K562 (cell line): ENCODE measurements at regions not wholly inside any gene's neighbourhood (a gene's known extent, or its start where the extent isn't known, plus 50 kb on each side); places are given as distances from the start of the nearest gene placed in this dataset.

ENCODE experiments used
- ATAC-seq: fragments of 200-7000 bp; cut with Tn5 transposase; 3 replicates; pipeline ENCODE4 v1.9.1; 2020; ENCODE audit warnings: moderate library complexity
- BruUV-seq: library from RNA; stranded (reverse); fragments of 400-500 nt; replicated peaks from 2 replicates; lab custom pipeline; 2021; lab: Mats Ljungman, UMichigan
- CTCF ChIA-PET: fragments of 300-600 bp; formaldehyde crosslinking; extraction: SDS; loops from one replicate; lab custom pipeline; 2021; ENCODE audit warnings: low intra/inter-chr PET ratio; lab: Yijun Ruan, JAX
- POLR2A ChIA-PET: fragments of 300-600, 350-650 bp; sonication (Branson Sonifier 250); formaldehyde crosslinking; extraction: SDS; loops from one replicate; lab custom pipeline; 2021; ENCODE audit warnings: antibody characterized with exemption, inconsistent platforms; lab: Yijun Ruan, JAX
- DNase-seq, 4 experiments: peaks; one replicate each; pipeline versions ENCODE4 v3.0.0 to v3.0.0-alpha.2; 2011 to 2018; ENCODE audit warnings: low spot score in 3 of 4, mixed read lengths in 3 of 4; ENCODE audit errors: extremely low read depth in 1 of 4
- FAIRE-seq: peaks from 2 replicates; lab custom pipeline; 2011; peaks lifted over from hg19 to GRCh38; lab: Jason Lieb, UNC
- H2AFZ ChIP-seq: 2 replicates; pipeline ENCODE4 v1.6.0; 2011; ENCODE audit warnings: low read depth, low read length, control low read depth, inconsistent platforms
- H3K27ac ChIP-seq: fragments of 200-600 bp; 3 replicates; pipeline ENCODE4 v1.8.0; 2011; ENCODE audit warnings: low read depth, mild to moderate bottlenecking, control low read depth, inconsistent platforms, low read length, moderate library complexity, mixed read lengths; ENCODE audit errors: extremely low read depth
- H3K27me3 ChIP-seq, 2 experiments: fragments of 300-600 bp in 1 of 2; 2 replicates in 1 of 2; 3 replicates in 1 of 2; pipeline versions ENCODE4 v1.6.0 to v1.8.0; 2011; ENCODE audit warnings: inconsistent platforms in 2 of 2, low read length in 2 of 2, mild to moderate bottlenecking in 1 of 2, mixed read lengths in 1 of 2, moderate library complexity in 1 of 2; ENCODE audit not compliant: control insufficient read depth in 2 of 2, insufficient read depth in 2 of 2
- H3K36me3 ChIP-seq: fragments of 300-600 bp; 3 replicates; pipeline ENCODE4 v1.8.0; 2011; ENCODE audit warnings: mild to moderate bottlenecking, low read length, inconsistent platforms; ENCODE audit not compliant: control insufficient read depth, insufficient read depth
- H3K4me1 ChIP-seq, 2 experiments: fragments of 200-600 bp in 1 of 2; replicated peaks in 1 of 2; 2 replicates in 1 of 2; 3 replicates in 1 of 2; pipeline versions ENCODE4 v1.5.1 to v1.8.0; 2011; ENCODE audit warnings: inconsistent platforms in 2 of 2, low read length in 2 of 2, mild to moderate bottlenecking in 1 of 2, mixed read lengths in 1 of 2, moderate library complexity in 1 of 2; ENCODE audit not compliant: control insufficient read depth in 2 of 2, insufficient read depth in 2 of 2
- H3K4me2 ChIP-seq: 2 replicates; pipeline ENCODE4 v1.6.1; 2011; ENCODE audit warnings: low read length, control low read depth, inconsistent platforms, mixed read lengths; ENCODE audit not compliant: insufficient read depth
- H3K4me3 ChIP-seq: fragments of 200-600 bp; sonication (generic), shearing (Covaris generic); 2 replicates; pipeline ENCODE4 v1.5.1; 2016; ENCODE audit warnings: control low read depth, inconsistent platforms
- H3K79me2 ChIP-seq: fragments of 200-600 bp; 3 replicates; pipeline ENCODE4 v1.8.0; 2011; ENCODE audit warnings: low read length, inconsistent platforms; ENCODE audit not compliant: control insufficient read depth, insufficient read depth
- H3K9ac ChIP-seq, 2 experiments: 2 replicates each; pipeline versions ENCODE4 v1.6.0 to v1.6.1; 2011; ENCODE audit warnings: low read depth in 2 of 2, low read length in 2 of 2, control low read depth in 1 of 2, inconsistent platforms in 1 of 2, mild to moderate bottlenecking in 1 of 2, mixed read lengths in 1 of 2; ENCODE audit not compliant: insufficient read depth in 1 of 2
- H3K9me1 ChIP-seq: one replicate; pipeline ENCODE4 v1.6.0; 2011; ENCODE audit warnings: inconsistent platforms, mild to moderate bottlenecking, low read length, moderate library complexity; ENCODE audit not compliant: control insufficient read depth, insufficient read depth
- H3K9me3 ChIP-seq: replicated peaks from 2 replicates; pipeline ENCODE4 v1.5.1; 2011; ENCODE audit warnings: low read depth, low read length, inconsistent platforms; ENCODE audit not compliant: control insufficient read depth, insufficient read depth
- H4K20me1 ChIP-seq: replicated peaks from 2 replicates; pipeline ENCODE4 v1.6.1; 2011; ENCODE audit warnings: low read length, inconsistent platforms, mixed read lengths; ENCODE audit not compliant: control insufficient read depth, insufficient read depth
- CREM ChIP-seq: IDR thresholded peaks from 2 replicates; pipeline ENCODE4 v1.6.1; 2014; ENCODE audit warnings: antibody characterized with exemption, low read depth
- EGR1 ChIP-seq: fragments of 450-650 bp; conservative IDR thresholded peaks from 2 replicates; pipeline ENCODE4 v1.6.1; 2017; ENCODE audit warnings: mild to moderate bottlenecking
- KLF10 ChIP-seq: fragments of 250-450 bp; sonication (Bioruptor Pico); IDR thresholded peaks from 2 replicates; pipeline ENCODE4 v1.6.1; 2021; ENCODE audit warnings: matching md5 sums
- KLF13 ChIP-seq: fragments of 450-650 bp; IDR thresholded peaks from 2 replicates; pipeline ENCODE4 v1.6.1; 2016; ENCODE audit warnings: missing genetic modification characterization, low read depth, mild to moderate bottlenecking, missing compliant biosample characterization, moderate library complexity, borderline replicate concordance
- MECOM ChIP-seq: fragments of 250-450 bp; sonication (Bioruptor Pico); IDR thresholded peaks from 2 replicates; pipeline ENCODE4 v1.8.0; 2022; ENCODE audit warnings: inconsistent platforms
- NFE2 ChIP-seq: IDR thresholded peaks from 2 replicates; pipeline ENCODE4 v1.6.1; 2014; ENCODE audit warnings: antibody characterized with exemption, low read depth
- TAF1 ChIP-seq: IDR thresholded peaks from 2 replicates; pipeline ENCODE4 v1.6.1; 2011; ENCODE audit warnings: mild to moderate bottlenecking, low read length, moderate library complexity; ENCODE audit not compliant: insufficient read depth, control insufficient read depth, severe bottlenecking; ENCODE audit errors: extremely low read depth
- ZNF121 ChIP-seq: sonication (generic); formaldehyde crosslinking; conservative IDR thresholded peaks from 2 replicates; pipeline ENCODE4 v1.8.0; 2022; ENCODE audit warnings: missing genetic modification reagents
- ZNF384 ChIP-seq: IDR thresholded peaks from 2 replicates; pipeline ENCODE4 v1.6.1; 2012; ENCODE audit warnings: low read depth, low read length, improper control_type of control experiment
- ZNF444 ChIP-seq: fragments of 250-450 bp; sonication (Bioruptor Pico); IDR thresholded peaks from 2 replicates; pipeline ENCODE4 v1.4.0; 2020; ENCODE audit warnings: mild to moderate bottlenecking, moderate library complexity
- ZNF583 ChIP-seq: fragments of 250-450 bp; sonication (Bioruptor Pico); IDR thresholded peaks from 2 replicates; pipeline ENCODE4 v1.4.0; 2020
- ZNF830 ChIP-seq: fragments of 250-450 bp; sonication (Bioruptor Pico); IDR thresholded peaks from 2 replicates; pipeline ENCODE4 v1.5.0; 2021; ENCODE audit warnings: mild to moderate bottlenecking
- WGBS: fragments of 100-300 bp; shearing (Covaris generic); methylation state at CpG from one replicate; pipeline ENCODE4 v1.1.6; 2016; ENCODE audit warnings: low coverage, mixed read lengths; ENCODE audit not compliant: insufficient coverage; ENCODE audit errors: missing lambda C conversion rate; 5-methylcytosine and 5-hydroxymethylcytosine counted together
- in situ Hi-C: fragments of 300-500 bp; cut with MboI; formaldehyde crosslinking; loops from 4 replicates; pipeline ENCODE4 v1.15.0; 2018; ENCODE audit warnings: inconsistent platforms, mixed read lengths
- intact Hi-C: fragments of 100-400 bp; cut with micrococcal nuclease; formaldehyde crosslinking; loops from 2 replicates; pipeline ENCODE4 v1.14.2; 2022
- TF ChIP-seq, protein P1 (sequence below): fragments of 200-800 bp; sonication (Bioruptor generic); IDR thresholded peaks from 2 replicates; pipeline ENCODE4 v1.6.1; 2017; ENCODE audit warnings: missing genetic modification characterization, missing compliant biosample characterization
- TF ChIP-seq, protein P2 (sequence below): fragments of 250-450 bp; sonication (Bioruptor Pico); IDR thresholded peaks from 2 replicates; pipeline ENCODE4 v1.8.0; 2022; ENCODE audit warnings: moderate library complexity, mild to moderate bottlenecking, inconsistent platforms
- TF ChIP-seq, protein P3 (sequence below): fragments of 450-650 bp; formaldehyde crosslinking; IDR thresholded peaks from 2 replicates; pipeline ENCODE4 v1.4.0; 2020; ENCODE audit warnings: mild to moderate bottlenecking, mixed read lengths
- TF ChIP-seq, protein P4 (sequence below): fragments of 200-800 bp; sonication (Bioruptor generic); IDR thresholded peaks from 2 replicates; pipeline ENCODE4 v1.6.1; 2017; ENCODE audit warnings: missing genetic modification characterization, missing compliant biosample characterization

DNA sequence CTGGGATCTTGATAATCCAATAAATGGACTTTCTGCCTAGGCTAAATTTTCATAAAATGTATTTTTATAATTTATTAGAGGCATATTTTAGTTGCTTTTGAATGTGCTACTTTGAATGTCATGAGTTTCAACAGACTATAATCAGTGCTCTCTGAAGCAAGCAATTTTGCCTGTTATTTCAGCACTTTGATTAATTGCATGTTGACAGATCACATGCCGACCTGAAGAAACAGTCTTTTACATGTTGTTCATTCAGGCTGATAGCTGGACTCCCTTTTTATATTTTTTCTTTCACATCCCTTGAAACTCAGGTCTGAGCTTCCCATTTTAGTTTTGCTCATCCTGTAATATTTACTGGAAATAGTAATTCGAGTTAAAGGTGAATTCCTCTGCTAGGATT lies 341.0 kb downstream of the NAP1L3 start:
- Histone ChIP-seq H2AFZ (no peak overlapping the region), H3K36me3 (no peaks in the 10 kb centered on the region), H3K4me3 (no peak overlapping the region), H3K79me2 (no peaks in the 10 kb centered on the region), H4K20me1 (no peaks in the 10 kb centered on the region), H3K4me1 (no peaks in the 10 kb centered on the region), H3K4me2 (no peak overlapping the region), H3K9me3 (no peaks in the 10 kb centered on the region), H3K9me1 (no peaks in the 10 kb centered on the region), H3K9ac (no peak overlapping the region), H3K27ac (no peak overlapping the region), H3K27me3 (no peaks in the 10 kb centered on the region)
- ChIA-PET CTCF (no interaction called here), POLR2A (no interaction called here)
- intact Hi-C loops (no loop called here), in situ Hi-C loops (no loop called here)
- TF ChIP-seq ZNF121: no peak
- TF ChIP-seq, protein P1, sequence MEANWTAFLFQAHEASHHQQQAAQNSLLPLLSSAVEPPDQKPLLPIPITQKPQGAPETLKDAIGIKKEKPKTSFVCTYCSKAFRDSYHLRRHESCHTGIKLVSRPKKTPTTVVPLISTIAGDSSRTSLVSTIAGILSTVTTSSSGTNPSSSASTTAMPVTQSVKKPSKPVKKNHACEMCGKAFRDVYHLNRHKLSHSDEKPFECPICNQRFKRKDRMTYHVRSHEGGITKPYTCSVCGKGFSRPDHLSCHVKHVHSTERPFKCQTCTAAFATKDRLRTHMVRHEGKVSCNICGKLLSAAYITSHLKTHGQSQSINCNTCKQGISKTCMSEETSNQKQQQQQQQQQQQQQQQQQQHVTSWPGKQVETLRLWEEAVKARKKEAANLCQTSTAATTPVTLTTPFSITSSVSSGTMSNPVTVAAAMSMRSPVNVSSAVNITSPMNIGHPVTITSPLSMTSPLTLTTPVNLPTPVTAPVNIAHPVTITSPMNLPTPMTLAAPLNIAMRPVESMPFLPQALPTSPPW (CRISPR knock-in tag): no peak
- no peak for TF ChIP-seq EGR1
- TF ChIP-seq CREM: no peak
- no peak for TF ChIP-seq ZNF444
- TF ChIP-seq ZNF830 (CRISPR knock-in tag): no peak
- TF ChIP-seq ZNF583 (CRISPR knock-in tag): no peak
- TF ChIP-seq, protein P2, sequence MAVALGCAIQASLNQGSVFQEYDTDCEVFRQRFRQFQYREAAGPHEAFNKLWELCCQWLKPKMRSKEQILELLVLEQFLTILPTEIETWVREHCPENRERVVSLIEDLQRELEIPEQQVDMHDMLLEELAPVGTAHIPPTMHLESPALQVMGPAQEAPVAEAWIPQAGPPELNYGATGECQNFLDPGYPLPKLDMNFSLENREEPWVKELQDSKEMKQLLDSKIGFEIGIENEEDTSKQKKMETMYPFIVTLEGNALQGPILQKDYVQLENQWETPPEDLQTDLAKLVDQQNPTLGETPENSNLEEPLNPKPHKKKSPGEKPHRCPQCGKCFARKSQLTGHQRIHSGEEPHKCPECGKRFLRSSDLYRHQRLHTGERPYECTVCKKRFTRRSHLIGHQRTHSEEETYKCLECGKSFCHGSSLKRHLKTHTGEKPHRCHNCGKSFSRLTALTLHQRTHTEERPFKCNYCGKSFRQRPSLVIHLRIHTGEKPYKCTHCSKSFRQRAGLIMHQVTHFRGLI (CRISPR knock-in tag): no peak
- TF ChIP-seq, protein P3, sequence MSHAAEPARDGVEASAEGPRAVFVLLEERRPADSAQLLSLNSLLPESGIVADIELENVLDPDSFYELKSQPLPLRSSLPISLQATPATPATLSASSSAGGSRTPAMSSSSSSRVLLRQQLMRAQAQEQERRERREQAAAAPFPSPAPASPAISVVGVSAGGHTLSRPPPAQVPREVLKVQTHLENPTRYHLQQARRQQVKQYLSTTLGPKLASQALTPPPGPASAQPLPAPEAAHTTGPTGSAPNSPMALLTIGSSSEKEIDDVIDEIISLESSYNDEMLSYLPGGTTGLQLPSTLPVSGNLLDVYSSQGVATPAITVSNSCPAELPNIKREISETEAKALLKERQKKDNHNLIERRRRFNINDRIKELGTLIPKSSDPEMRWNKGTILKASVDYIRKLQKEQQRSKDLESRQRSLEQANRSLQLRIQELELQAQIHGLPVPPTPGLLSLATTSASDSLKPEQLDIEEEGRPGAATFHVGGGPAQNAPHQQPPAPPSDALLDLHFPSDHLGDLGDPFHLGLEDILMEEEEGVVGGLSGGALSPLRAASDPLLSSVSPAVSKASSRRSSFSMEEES (CRISPR knock-in tag): no peak
- TF ChIP-seq NFE2: no peak
- TF ChIP-seq KLF10 (CRISPR knock-in tag): no peak
- TF ChIP-seq TAF1: no peak
- TF ChIP-seq ZNF384: no peak
- TF ChIP-seq, protein P4, sequence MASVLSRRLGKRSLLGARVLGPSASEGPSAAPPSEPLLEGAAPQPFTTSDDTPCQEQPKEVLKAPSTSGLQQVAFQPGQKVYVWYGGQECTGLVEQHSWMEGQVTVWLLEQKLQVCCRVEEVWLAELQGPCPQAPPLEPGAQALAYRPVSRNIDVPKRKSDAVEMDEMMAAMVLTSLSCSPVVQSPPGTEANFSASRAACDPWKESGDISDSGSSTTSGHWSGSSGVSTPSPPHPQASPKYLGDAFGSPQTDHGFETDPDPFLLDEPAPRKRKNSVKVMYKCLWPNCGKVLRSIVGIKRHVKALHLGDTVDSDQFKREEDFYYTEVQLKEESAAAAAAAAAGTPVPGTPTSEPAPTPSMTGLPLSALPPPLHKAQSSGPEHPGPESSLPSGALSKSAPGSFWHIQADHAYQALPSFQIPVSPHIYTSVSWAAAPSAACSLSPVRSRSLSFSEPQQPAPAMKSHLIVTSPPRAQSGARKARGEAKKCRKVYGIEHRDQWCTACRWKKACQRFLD (CRISPR knock-in tag): no peak
- TF ChIP-seq MECOM (CRISPR knock-in tag): no peak
- no peak for TF ChIP-seq KLF13 (tag)
- BruUV-seq: no TSS peak
- FAIRE-seq (no peak), DNase-seq (no peak), ATAC-seq (no peak)
- WGBS: 0% methylated on average over 2 of the region's 2 CpGs
